Gastrocnemius medialis (tissue), 4 donors: ENCODE measurements at regions not wholly inside any gene's neighbourhood (a gene's known extent, or its start where the extent isn't known, plus 50 kb on each side); places are given as distances from the start of the nearest gene placed in this dataset.

ENCODE experiments used
- POLR2A ChIP-seq, 2 donors: fragments of 450-650 bp; IDR thresholded peaks; one replicate each; pipeline ENCODE4 v1.6.1; 2017; ENCODE audit warnings: antibody characterized with exemption in 2 of 2, mild to moderate bottlenecking in 2 of 2, moderate library complexity in 2 of 2
- TF ChIP-seq, protein P1 (sequence below), 5 experiments: fragments of 450-650 bp in 3 of 5; fragments of 200-600 bp in 2 of 5; sonication (generic) in 2 of 5; IDR thresholded peaks in 4 of 5; conservative IDR thresholded peaks in 1 of 5; 1 replicate in 4 of 5; 2 replicates in 1 of 5; pipeline ENCODE4 v1.5.1; 2016 to 2019; ENCODE audit warnings: antibody characterized with exemption in 5 of 5, mild to moderate bottlenecking in 3 of 5, moderate library complexity in 3 of 5

DNA sequence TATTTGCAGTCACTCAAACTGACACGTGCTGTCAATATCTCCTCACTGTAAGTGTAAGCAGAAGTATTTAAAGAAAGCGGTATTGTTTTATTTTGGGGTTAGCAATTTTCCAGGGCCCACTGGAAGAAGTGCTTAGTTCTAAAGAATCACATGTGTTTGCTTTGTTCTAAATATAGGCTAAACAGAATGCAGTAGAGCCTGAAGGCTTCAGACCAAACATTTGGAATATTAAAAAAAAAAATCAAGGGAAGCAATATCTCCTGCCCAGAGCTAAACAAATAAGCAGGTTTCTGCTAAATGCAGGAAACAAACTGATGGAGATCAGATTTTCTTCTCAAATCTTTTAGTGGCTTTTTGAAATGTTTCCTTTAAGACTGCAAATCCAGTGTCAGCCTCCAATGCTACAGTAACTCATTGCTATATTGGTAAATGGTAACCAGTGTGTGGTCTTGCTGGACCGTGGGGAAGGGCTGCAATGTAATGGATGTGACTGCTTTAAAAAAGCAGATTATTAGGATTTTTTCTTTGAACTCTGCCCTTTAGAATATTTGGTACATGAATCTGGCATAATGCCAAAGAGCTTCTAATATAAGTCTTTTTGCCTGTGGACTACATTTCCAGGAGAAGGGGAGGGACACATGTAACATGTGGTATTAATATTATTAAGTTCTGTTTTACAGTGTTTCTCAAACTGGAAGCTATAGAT lies 317.1 kb upstream of the FERMT1 start:
- TF ChIP-seq, protein P1, sequence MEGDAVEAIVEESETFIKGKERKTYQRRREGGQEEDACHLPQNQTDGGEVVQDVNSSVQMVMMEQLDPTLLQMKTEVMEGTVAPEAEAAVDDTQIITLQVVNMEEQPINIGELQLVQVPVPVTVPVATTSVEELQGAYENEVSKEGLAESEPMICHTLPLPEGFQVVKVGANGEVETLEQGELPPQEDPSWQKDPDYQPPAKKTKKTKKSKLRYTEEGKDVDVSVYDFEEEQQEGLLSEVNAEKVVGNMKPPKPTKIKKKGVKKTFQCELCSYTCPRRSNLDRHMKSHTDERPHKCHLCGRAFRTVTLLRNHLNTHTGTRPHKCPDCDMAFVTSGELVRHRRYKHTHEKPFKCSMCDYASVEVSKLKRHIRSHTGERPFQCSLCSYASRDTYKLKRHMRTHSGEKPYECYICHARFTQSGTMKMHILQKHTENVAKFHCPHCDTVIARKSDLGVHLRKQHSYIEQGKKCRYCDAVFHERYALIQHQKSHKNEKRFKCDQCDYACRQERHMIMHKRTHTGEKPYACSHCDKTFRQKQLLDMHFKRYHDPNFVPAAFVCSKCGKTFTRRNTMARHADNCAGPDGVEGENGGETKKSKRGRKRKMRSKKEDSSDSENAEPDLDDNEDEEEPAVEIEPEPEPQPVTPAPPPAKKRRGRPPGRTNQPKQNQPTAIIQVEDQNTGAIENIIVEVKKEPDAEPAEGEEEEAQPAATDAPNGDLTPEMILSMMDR (IDR thresholded peaks at IDR 0.05 in 4 of 5, conservative IDR thresholded peaks at IDR 0.05 in 1 of 5): no peak
- TF ChIP-seq POLR2A (IDR thresholded peaks at IDR 0.05): no peak
